ENCODE measurements at regions not wholly inside any gene's neighbourhood (a gene's known extent, or its start where the extent isn't known, plus 50 kb on each side); places are given as distances from the start of the nearest gene placed in this dataset.
"Not testable (repeated sequence)": the region's sequence is repeated elsewhere in the genome, so short reads cannot be mapped to it uniquely, and the experiment has no call there.

DNA sequence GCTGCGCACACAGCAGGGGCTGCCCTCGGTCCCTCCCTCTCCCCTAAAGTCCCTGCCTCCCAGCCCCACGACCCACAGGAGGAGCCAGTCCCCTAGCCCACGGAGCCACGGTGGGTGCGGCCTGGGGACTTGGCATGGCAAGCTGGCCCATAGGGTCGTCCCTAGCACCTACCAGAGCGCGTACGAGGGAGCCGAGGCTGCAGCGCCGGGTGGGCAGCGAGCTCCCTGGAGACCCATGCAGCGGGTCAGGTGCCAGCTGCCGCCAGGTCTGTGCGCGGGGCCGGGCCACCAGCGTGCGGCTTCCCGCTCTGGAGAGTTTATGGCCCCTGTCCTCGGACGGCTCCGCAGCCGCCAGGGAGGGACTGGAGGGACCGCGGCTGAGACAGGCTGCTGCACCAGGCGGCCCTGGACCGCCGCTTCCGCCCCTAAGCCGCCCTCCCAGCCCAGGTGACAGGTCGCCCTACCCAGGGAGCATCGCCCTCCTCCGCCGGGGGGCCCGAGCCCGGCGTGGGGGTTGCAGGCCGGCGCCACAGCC, 273.6 kb downstream of the CCDC74A start:
- intact Hi-C loops (cut with DNase I), result no loop called here
- DNase-seq (ENCODE audit: low spot score) (no peak), ATAC-seq (no peak)

DNA sequence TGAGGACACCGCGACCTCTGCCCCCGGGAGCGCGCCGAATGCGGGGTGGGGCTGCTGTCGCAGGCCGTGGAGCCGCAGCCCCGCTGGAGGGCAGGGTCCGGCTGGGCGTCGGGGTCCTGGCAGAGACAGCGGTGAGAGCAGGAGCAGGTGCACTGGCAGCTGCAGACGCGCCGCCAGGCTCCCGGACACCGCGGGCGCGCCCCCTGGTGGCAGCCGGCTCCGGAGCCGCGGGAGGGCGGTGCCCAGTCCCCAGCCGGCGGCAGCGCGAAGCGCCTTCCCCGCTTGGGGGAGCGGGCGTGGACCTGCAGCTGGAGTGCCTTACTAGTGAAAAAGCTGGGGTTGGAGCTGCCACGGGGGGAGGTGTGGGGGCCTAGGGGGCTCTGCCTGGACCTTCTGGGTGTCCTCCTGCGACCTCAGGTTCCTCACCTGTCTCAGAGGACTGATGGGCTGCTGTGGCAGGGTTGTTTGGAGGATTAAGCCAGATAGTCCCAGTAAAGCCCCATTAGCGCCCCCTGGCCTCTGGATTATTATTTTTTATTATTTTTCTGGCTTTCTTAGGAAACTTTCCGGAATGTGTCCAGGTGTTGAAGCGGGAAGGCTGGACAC, 274.2 kb downstream of the CCDC74A start:
- ATAC-seq (peak; percentile 75), DNase-seq (ENCODE audit: low spot score) (peak; percentile 78)
- intact Hi-C loops (cut with DNase I), result not testable (repeated sequence)

DNA sequence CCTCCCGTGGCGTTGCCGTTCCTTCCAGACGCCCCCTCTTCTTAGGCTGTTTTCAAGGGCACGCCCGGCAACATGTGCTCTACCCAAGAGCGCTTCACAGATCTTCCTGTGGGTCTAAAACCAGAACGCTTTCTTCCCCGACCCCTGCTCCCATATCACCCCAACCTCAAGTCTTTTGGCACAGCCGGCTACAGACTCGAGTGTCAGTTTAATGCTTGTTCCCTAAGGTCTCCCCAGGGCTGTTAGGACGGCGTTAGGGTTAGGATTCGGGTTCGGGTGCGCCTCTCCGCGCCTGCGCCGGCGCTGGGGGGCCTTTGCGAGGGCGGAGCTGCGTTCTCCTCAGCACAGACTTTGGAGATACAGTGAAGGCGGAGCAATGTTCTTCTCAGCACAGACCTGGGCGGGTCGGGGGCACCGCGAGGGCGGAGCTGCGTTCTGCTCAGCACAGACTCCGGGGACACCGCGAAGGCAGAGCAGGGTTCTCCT, 274.7 kb downstream of the CCDC74A start:
- ATAC-seq (peak; percentile 67), DNase-seq (ENCODE audit: low spot score) (peak; percentile 60)
- intact Hi-C loops (cut with DNase I), result not testable (repeated sequence)

DNA sequence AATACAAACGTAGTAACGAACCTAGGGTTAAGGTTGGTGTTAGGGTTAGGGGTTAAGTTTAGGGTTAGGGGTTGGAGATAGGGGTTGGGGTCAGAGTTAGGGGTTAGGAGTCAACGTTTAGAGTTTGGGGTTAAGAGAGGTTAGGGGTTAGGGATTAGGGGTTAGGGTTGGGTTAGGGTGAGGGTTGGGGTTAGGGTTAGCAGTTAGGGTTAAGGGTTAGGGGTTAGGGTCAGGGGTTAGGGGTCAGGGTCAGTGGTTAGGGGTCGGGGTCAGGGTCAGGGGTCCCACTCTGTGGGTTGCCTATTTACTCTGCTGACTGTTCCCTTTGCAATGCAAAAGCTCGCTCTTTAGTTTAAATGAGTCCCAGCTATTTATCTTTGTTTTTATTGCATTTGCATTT, 275.5 kb downstream of the CCDC74A start:
- DNase-seq (ENCODE audit: low spot score); ATAC-seq; intact Hi-C loops (cut with DNase I): not testable (repeated sequence)

DNA sequence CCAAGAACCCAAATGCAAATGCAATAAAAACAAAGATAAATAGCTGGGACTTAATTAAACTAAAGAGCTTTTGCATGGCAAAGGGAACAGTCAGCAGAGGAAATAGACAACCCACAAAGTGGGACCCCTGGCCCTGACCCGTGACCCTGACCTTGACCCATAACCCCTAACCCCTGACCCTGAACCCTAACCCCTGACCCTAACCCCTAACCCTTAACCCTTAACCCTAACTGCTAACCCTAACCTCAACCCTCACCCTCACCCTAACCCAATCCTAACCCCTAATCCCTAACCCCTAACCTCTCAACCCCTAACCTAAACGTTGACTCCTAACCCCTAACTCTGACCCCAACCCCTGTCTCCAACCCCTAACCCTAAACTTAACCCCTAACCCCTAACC, 284.9 kb downstream of the CCDC74A start:
- intact Hi-C loops (cut with DNase I); DNase-seq (ENCODE audit: low spot score); ATAC-seq: not testable (repeated sequence)

DNA sequence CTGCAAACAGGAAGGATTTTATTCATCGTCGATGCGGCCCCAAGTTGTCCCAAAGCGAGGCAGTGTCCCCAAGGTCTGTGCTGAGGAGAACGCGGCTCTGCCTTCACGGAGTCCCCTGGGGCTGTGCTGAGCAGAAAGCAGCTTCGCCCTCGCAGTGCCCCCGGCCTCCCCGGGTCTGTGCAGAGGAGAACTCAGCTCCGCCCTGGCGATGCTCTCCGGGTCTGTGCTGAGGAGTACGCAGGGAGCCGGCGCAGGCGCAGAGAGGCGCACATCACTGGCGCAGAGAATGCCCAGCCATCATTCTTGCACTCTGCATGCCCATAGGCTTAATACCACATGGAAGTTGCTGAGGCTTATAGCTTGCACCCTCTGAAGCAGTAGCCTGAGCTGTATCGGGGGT, 285.7 kb downstream of the CCDC74A start:
- ATAC-seq; intact Hi-C loops (cut with DNase I); DNase-seq (ENCODE audit: low spot score): not testable (repeated sequence)

DNA sequence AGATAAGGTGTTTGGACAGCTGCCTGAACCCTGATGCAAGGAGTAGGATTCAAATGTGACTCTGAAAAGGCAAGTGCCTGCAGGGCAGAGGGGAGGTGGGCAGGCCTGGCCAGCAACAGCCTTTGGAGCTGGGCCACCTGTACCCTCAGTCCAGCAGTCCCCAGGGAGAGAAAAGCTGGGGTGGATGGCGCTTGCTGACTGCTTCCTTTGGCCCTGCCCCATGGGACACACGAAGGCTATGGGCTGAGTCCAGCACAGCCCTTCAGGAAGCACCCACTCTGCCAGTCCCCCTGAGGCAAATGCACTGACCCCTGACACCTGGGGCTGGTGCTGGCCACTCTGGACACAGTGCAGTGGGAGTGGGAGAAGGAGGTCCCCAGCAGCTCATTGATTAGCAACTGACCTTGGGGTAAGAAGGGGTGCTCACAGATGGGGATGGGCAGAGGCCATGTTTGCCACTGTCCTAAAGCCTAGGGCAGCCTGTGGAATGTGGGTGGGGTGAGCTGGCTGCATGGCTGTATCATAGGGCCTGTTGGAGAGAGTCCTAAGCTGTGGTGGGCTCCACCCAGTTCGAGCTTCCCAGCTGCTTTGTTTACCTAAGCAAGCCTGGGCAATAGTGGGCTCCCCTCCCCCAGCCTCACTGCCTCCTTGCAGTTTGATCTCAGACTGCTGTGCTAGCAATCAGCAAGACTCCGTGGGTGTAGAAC, 290.7 kb downstream of the CCDC74A start:
- ATAC-seq; DNase-seq (ENCODE audit: low spot score); intact Hi-C loops (cut with DNase I): not testable (repeated sequence)

DNA sequence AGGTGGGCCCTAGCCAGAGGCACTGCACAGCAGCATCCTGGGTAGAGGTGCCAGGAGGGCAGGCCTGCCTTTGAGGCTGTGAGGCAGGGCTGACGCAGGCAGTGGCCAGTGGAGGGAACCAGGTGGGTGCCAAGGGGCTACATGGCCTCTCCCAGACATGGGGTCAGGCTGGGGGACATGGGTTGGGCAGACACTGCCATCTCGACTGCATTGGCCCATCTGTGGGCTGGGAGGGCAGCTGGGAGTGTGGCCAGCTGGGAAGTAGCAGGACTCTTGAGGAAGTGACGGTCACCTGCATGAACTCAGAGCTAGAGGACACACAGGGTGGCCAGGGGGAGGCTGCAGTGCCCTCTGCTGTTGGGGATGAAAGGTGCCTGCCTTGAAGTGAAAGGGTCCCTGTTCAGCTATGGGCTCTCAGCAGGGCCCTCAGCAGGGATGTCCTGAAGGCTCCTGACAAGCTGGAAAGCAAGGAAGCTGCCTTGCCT, 294.6 kb downstream of the CCDC74A start:
- intact Hi-C loops (cut with DNase I); DNase-seq (ENCODE audit: low spot score); ATAC-seq: not testable (repeated sequence)

DNA sequence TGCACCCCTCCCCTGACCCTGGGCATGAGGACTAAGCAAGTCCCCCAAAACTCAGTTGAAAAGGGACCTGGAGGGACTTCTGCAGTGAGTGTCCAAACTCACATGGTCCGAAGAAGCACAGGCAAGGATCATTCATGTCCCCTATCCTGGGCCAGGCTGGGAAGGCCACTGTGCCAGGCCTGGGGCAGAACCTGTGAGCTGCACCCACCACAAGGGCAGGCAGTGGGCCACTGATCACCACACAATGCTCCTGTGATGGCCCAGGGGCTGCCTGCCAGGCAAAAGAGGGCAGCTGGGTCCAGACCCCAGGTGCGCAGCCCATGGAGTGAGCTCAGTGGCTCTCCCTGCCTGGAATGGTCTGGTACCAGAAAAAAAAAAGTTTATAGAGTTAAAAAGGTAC, 295.4 kb downstream of the CCDC74A start:
- ATAC-seq; DNase-seq (ENCODE audit: low spot score); intact Hi-C loops (cut with DNase I): not testable (repeated sequence)

DNA sequence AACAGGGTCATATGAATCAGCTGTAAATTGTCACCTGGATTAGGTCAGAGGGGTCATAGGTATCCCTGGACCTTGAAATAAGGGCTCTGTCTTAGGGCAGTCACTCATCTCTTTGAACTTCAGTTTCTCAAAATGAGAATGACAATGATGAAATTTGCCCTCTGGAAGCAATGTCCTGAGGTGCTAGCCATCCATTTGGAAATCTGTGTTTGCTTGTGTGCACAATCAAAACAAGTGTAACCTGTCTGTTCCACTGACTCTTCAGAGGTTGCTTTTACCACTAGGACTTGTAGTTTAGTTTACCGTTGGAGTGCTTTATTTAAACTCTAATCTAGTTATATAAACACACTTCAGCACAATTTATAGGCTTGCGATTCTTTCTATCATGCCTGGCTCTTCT, 297.3 kb downstream of the CCDC74A start:
- DNase-seq (ENCODE audit: low spot score); ATAC-seq; intact Hi-C loops (cut with DNase I): not testable (repeated sequence)

DNA sequence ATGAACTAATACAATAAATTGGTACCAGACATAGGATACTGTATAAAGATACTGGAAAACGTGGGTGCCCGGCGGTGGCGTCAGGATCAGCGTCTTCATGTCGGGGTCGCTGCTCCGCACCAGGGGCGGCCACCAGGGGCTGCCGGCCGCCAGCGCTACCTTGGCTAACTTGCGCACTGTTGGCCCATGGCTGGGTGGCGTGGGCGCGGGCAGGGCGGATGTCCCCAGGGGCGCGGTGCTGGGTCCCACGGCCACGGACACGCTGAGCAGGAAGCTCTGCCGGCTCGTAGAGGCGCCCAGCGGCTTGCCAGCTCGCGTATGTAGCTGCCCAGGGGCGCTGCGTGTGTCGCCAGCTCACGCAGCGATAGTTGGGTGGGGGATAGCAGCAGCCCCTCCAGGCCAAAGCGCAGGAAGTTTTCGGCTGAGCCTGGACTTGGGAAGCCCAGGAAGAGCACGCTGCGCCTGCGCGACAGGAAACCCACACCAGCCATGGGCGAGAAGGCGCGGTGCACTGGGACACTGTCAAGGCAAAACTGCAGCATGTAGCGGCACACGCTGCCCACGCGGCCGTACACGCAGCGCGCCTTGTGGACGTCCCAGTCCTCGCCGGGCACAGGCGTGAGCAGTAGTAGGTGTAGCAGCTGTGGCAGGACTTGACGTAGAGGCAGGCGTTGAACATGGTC, 299.9 kb downstream of the CCDC74A start:
- intact Hi-C loops (cut with DNase I), result no loop called here
- ATAC-seq, result no peak
- DNase-seq (ENCODE audit: low spot score), result no peak

DNA sequence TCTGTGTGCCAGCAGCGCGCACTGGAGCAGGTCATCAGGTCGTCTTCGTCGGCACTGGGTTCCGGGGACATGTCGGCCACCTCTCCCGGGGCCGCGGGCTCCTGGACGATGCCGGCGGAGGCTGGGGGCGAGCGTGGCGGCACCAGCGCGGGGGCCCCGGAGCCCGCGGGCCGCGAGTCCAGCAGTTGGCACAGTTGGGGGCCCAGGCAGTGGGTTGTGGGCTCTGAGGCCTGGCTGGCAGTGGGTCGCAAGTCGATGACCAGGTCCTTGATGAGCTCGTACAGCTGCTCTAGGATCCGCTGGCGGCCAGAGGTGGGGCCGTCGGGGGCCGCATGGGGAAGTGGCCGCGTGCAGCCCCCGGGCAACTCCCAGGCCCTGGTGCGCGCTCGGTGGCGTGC, 300.5 kb downstream of the CCDC74A start:
- ATAC-seq, result no peak
- DNase-seq (ENCODE audit: low spot score), result no peak
- intact Hi-C loops (cut with DNase I), result no loop called here

DNA sequence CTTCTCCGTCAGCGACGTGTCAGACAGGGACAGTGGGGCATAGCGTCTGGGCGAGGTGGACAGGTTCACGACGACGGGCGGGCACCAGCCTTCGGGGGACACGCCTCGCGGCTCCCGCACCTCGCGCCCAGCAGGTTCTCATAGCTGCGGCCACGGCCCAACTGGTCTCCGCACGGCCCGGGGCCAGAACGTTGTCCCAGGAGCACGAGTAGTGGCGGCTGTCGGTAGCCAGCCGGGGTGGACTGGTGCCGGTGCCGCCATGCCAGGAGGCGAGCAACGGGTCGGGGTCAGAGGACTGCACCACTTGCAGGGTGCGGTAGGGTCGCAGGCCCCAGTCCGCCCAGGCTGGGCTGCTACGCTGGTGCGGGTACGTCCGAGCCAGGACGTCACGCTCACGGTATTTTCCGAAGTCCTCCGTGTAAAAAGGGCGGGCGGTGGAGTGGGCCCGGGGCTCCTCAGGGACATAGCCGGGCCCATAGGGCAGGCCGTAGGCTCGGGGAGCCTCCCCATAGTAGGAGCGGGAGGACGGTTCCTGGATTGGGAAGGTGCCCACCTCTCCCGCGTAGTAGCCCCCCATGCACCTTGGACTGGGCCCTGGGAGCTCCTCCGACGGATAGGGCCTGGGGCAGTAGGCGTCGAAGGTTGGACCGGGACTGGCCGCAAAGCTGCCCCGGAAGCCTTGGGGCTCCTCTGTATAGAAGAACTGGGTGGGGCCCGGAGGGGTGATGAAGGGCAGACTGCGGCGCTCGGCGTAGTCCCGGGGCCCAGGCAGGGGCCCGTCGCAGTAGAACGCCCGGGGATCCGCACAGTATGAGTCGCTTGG, 301.2 kb downstream of the CCDC74A start:
- intact Hi-C loops (cut with DNase I); ATAC-seq; DNase-seq (ENCODE audit: low spot score): not testable (repeated sequence)

DNA sequence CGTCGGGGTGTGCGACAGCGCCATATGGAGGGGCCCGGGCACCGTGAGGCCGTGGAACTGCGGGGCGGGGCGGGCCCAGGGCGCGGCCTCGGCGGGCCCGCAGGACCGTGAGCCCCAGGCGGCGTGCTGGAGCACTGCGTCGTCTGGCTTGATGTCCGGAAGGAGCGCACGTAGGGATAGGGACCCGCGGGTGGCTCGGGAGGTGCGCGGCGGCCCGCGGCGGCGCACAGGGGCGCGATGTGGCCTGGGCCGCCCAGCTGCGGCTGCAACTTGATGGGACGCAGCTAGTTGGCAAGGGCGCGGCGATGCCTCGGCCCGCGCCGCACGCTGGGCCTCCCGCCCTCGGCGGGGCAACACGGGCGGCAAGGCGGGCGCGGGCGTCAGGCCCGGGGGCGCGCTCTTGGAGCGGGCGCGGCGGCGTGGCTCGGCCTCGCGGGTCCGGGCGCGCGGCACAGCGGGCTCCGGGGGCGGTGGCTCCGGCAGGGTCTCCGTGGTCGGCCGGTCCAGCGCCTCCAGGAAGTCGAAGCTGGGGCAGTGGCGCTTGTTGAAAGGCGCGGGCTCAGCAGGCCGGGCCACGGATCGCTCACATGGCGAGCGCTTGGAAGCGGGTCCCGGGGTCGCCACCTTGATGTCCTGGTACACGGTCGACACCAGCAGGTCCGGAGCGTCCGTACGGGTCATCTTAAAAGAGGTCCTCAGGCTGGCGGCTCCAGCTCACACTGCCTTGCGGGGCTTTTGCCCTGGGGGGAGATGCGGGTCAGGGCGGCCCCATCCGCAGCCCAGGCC, 302.0 kb downstream of the CCDC74A start:
- DNase-seq (ENCODE audit: low spot score); intact Hi-C loops (cut with DNase I); ATAC-seq: not testable (repeated sequence)

DNA sequence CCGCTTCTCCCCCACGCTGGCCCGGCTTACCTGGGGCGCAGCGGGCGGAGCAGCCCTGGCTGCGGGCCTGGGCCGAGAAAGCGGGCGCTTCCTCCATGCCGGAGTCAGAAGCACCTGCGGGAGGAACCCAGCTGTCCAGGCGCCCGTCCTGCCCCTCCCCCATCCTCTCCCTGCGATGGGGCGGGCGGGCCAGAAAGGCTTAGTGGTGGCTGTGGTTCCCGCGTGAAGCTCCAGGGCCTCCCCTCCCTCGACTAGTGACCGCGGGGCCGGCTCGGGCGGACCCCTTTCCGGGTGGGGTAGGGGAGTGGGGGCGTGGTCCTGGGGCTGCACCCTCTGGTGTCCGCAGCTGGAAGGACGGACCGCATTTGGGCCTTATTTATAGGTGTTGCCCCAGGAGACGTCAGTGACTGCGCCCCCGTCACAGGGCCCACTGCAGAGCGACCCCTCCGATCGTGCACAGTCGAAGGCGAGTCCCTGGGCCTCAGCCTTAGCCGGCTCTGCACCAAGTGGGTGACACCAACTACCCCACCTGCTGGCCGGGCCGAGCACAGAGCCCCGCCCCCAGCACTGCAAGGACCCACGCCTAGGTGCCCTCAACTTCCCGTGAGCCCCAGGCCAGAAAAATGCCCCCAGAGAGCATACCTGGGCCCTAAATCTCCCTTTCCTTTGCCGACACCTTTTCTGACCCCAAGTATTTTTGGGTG, 302.7 kb downstream of the CCDC74A start:
- DNase-seq (ENCODE audit: low spot score); ATAC-seq; intact Hi-C loops (cut with DNase I): not testable (repeated sequence)

DNA sequence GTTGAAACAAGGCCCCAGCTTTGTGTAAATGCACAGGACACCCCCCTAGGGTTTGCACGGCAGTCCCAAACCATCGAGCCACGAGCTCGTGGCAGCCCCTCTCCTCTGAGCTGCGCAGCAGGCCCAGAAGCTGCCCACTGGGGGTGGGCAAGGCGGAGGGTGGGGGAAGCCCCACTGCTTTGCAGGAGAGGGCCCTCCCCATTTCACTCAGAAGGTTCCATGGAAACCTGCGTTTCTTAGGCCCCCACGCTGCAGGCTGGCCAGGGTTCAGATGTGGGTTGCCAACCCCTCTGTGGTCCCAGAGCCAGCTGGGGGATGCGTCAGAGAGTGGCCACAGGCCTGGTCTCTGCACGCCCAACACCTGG, 303.2 kb downstream of the CCDC74A start:
- DNase-seq (ENCODE audit: low spot score); ATAC-seq; intact Hi-C loops (cut with DNase I): not testable (repeated sequence)
